Vagina (tissue), 2 donors: ENCODE measurements at regions not wholly inside any gene's neighbourhood (a gene's known extent, or its start where the extent isn't known, plus 50 kb on each side); places are given as distances from the start of the nearest gene placed in this dataset.

Source experiments
- DNase-seq, 2 donors: peaks; one replicate each; pipeline ENCODE4 v3.0.0-alpha.2; 2017; ENCODE audit errors: extremely low spot score in 2 of 2
- H3K27ac ChIP-seq: fragments of 200-600 bp; sonication (generic); one replicate; pipeline ENCODE4 v1.5.1; 2019
- H3K27me3 ChIP-seq: fragments of 200-600 bp; sonication (generic); one replicate; pipeline ENCODE4 v1.5.1; 2019
- H3K36me3 ChIP-seq, 2 donors: fragments of 200-600 bp; sonication (generic); one replicate each; pipeline ENCODE4 v1.5.1; 2017 to 2019
- H3K4me1 ChIP-seq: fragments of 200-600 bp; sonication (generic); one replicate; pipeline ENCODE4 v1.5.1; 2019
- H3K4me3 ChIP-seq, 2 donors: fragments of 200-600 bp; sonication (generic); 1 replicate in 1 of 2; 2 replicates in 1 of 2; pipeline ENCODE4 v1.5.1; 2016 to 2019
- H3K9me3 ChIP-seq: fragments of 200-600 bp; sonication (generic); one replicate; pipeline ENCODE4 v1.5.1; 2019
- POLR2A ChIP-seq, 2 donors: fragments of 450-650 bp; IDR thresholded peaks; one replicate each; pipeline ENCODE4 v1.6.1; 2017; ENCODE audit warnings: antibody characterized with exemption in 2 of 2, mild to moderate bottlenecking in 2 of 2, moderate library complexity in 2 of 2
- POLR2AphosphoS5 ChIP-seq, 2 donors: sonication (generic); formaldehyde crosslinking; IDR thresholded peaks; one replicate each; pipeline ENCODE4 v1.9.0; 2017; ENCODE audit warnings: antibody characterized with exemption in 2 of 2, mild to moderate bottlenecking in 2 of 2, low read depth in 1 of 2; ENCODE audit not compliant: insufficient read depth in 1 of 2
- intact Hi-C: fragments of 100-400 bp; cut with DNase I; formaldehyde crosslinking; loops from one replicate; pipeline ENCODE4 v1.15.1; 2023
- TF ChIP-seq, protein P1 (sequence below), 3 experiments: fragments of 450-650 bp in 2 of 3; fragments of 200-600 bp in 1 of 3; sonication (generic) in 1 of 3; IDR thresholded peaks; one replicate each; pipeline ENCODE4 v1.5.1; 2017 to 2019; ENCODE audit warnings: antibody characterized with exemption in 3 of 3, mild to moderate bottlenecking in 2 of 3, moderate library complexity in 2 of 3

GRCh38 chr2:37585295-37585908 is 86.0 kb downstream of the CDC42EP3 start:
- Histone ChIP-seq H3K9me3 (no peaks in the 10 kb centered on the region), H3K27me3 (no peaks in the 10 kb centered on the region), H3K4me1 (peaks cover 75% of the 10 kb centered on the region), H3K27ac (peak overlapping the region; percentile 55), H3K36me3 (no peaks in the 10 kb centered on the region), H3K4me3 (no peak overlapping the region)
- intact Hi-C loops = no loop called here
- TF ChIP-seq POLR2A (IDR thresholded peaks at IDR 0.05) = no peak
- DNase-seq = no peak

DNA sequence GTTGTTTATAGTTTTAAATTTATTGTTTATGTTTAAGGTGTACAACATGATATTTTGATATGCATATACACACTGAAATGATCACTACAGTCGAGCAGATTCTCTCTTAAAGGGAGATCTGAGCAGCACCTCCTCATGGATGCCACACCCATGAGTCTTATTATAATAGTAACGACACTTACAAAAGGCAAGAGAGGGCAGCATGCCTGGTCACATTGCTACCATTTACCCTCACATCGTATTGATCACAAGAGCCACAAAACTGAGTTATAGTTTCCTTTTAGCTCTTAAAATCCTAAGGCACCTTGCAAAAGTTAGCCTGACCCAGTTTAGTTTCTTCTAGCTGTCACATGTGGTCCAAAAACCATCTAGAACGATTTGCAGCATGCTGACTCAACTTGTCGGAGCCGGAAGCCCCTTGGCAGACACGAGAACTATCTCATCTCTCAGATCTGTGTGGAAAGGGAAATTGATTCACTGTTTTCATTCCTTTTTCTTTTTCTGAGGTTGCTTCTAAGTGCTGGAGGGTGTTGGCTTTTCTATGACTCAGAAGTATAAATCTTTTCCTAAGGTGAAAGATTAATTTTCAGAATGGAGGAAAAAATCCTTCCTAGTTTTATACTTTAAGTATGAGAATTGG is 85.3 kb downstream of the CDC42EP3 start:
- no peaks in the 10 kb centered on the region for H3K27me3 ChIP-seq
- H3K27ac ChIP-seq = peak overlapping the region; percentile 55
- TF ChIP-seq POLR2AphosphoS5 (IDR thresholded peaks at IDR 0.05; ENCODE audit: insufficient read depth in 1 of 2, low read depth in 1 of 2) = peak in 1 of 2 donors; percentile 88
- TF ChIP-seq POLR2A (IDR thresholded peaks at IDR 0.05) = no peak
- H3K4me3 ChIP-seq = no peak overlapping the region
- DNase-seq = no peak
- no peaks in the 10 kb centered on the region for H3K9me3 ChIP-seq
- H3K4me1 ChIP-seq = peaks cover 75% of the 10 kb centered on the region
- H3K36me3 ChIP-seq = no peaks in the 10 kb centered on the region
- intact Hi-C loops = no loop called here

- H3K27ac ChIP-seq = peak overlapping the region; percentile 55
- peaks cover 75% of the 10 kb centered on the region for H3K4me1 ChIP-seq
- H3K36me3 ChIP-seq = no peaks in the 10 kb centered on the region
- no peak overlapping the region for H3K4me3 ChIP-seq
- intact Hi-C loops = no loop called here
- no peaks in the 10 kb centered on the region for H3K27me3 ChIP-seq
- no peak for DNase-seq
- no peaks in the 10 kb centered on the region for H3K9me3 ChIP-seq
- TF ChIP-seq POLR2A (IDR thresholded peaks at IDR 0.05) = no peak
Measured at GRCh38 chr2:37586663-37587317, 84.7 kb downstream of the CDC42EP3 start.

- H3K4me1 ChIP-seq = peaks cover 71% of the 10 kb centered on the region
- no peak for DNase-seq
- H3K27ac ChIP-seq = no peak overlapping the region
- H3K4me3 ChIP-seq = no peak overlapping the region
- no peaks in the 10 kb centered on the region for H3K27me3 ChIP-seq
- TF ChIP-seq, protein P1, sequence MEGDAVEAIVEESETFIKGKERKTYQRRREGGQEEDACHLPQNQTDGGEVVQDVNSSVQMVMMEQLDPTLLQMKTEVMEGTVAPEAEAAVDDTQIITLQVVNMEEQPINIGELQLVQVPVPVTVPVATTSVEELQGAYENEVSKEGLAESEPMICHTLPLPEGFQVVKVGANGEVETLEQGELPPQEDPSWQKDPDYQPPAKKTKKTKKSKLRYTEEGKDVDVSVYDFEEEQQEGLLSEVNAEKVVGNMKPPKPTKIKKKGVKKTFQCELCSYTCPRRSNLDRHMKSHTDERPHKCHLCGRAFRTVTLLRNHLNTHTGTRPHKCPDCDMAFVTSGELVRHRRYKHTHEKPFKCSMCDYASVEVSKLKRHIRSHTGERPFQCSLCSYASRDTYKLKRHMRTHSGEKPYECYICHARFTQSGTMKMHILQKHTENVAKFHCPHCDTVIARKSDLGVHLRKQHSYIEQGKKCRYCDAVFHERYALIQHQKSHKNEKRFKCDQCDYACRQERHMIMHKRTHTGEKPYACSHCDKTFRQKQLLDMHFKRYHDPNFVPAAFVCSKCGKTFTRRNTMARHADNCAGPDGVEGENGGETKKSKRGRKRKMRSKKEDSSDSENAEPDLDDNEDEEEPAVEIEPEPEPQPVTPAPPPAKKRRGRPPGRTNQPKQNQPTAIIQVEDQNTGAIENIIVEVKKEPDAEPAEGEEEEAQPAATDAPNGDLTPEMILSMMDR (IDR thresholded peaks at IDR 0.05) = no peak
- TF ChIP-seq POLR2AphosphoS5 (IDR thresholded peaks at IDR 0.05; ENCODE audit: insufficient read depth in 1 of 2, low read depth in 1 of 2) = no peak
- TF ChIP-seq POLR2A (IDR thresholded peaks at IDR 0.05) = no peak
- no peaks in the 10 kb centered on the region for H3K36me3 ChIP-seq
- intact Hi-C loops = no loop called here
- H3K9me3 ChIP-seq = no peaks in the 10 kb centered on the region
Measured at GRCh38 chr2:37587817-37588216, 83.6 kb downstream of the CDC42EP3 start.

DNA sequence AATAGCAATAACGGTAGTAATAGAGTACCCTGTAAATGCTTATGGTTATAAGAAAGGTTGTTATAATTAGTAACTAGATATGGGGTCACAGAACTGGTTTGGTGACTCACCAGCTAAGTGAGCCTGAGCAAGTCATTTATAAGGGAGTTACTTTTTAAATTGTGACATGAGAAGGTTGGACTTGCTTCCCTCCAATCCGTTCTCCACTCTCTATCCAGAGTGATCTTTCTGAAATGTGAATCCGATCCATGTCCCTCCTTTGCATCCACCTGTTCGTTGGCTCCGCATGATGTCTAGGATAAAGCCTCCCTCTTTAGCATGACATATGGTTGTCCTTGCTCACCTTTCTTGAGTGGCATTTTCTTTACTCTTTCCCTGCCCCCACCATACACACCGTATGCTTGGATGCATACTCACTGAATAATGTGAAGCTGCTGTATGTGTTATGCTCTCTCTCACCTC is 83.1 kb downstream of the CDC42EP3 start:
- peaks cover 66% of the 10 kb centered on the region for H3K4me1 ChIP-seq

GRCh38 chr2:37589298-37589697 is 82.1 kb downstream of the CDC42EP3 start:
- Histone ChIP-seq H3K36me3 (no peaks in the 10 kb centered on the region), H3K4me3 (no peak overlapping the region), H3K27ac (peak overlapping the region; percentile 24), H3K4me1 (peaks cover 56% of the 10 kb centered on the region), H3K27me3 (no peaks in the 10 kb centered on the region), H3K9me3 (no peaks in the 10 kb centered on the region)
- intact Hi-C loops = no loop called here
- DNase-seq = no peak
- TF ChIP-seq, protein P1 (IDR thresholded peaks at IDR 0.05) = no peak
- no peak for TF ChIP-seq POLR2AphosphoS5 (IDR thresholded peaks at IDR 0.05; ENCODE audit: insufficient read depth in 1 of 2, low read depth in 1 of 2)
- TF ChIP-seq POLR2A (IDR thresholded peaks at IDR 0.05) = no peak

More for the DNA sequence above, 83.1 kb downstream of the CDC42EP3 start:
- Histone ChIP-seq H3K4me3 (no peak overlapping the region), H3K9me3 (no peaks in the 10 kb centered on the region), H3K27me3 (no peaks in the 10 kb centered on the region), H3K27ac (no peak overlapping the region), H3K36me3 (no peaks in the 10 kb centered on the region)
- TF ChIP-seq POLR2AphosphoS5 (IDR thresholded peaks at IDR 0.05; ENCODE audit: insufficient read depth in 1 of 2, low read depth in 1 of 2) = peak in 1 of 2 donors; percentile 26
- TF ChIP-seq, protein P1 (IDR thresholded peaks at IDR 0.05) = no peak
- DNase-seq = no peak
- intact Hi-C loops = no loop called here
